Mesenchymal stem cell (in vitro differentiated cells and primary cell): ENCODE measurements at regions not wholly inside any gene's neighbourhood (a gene's known extent, or its start where the extent isn't known, plus 50 kb on each side); places are given as distances from the start of the nearest gene placed in this dataset.

Source experiments
- DNase-seq: peaks from one replicate; pipeline ENCODE4 v3.0.0-alpha.2; 2013
- H2AFZ ChIP-seq: one replicate; pipeline ENCODE4 v1.6.1; 2013; ENCODE audit warnings: low read depth, mild to moderate bottlenecking, control low read depth, inconsistent platforms, low read length, moderate library complexity
- H2AK5ac ChIP-seq: 2 replicates; pipeline ENCODE4 v1.6.1; 2013; ENCODE audit warnings: low read length, moderate library complexity, mild to moderate bottlenecking, inconsistent platforms; ENCODE audit not compliant: severe bottlenecking
- H2BK120ac ChIP-seq: one replicate; pipeline ENCODE4 v1.6.1; 2013; ENCODE audit warnings: low read depth, mild to moderate bottlenecking, inconsistent platforms, low read length, moderate library complexity
- H2BK12ac ChIP-seq, 2 experiments: one replicate each; pipeline ENCODE4 v1.6.1; 2013; ENCODE audit warnings: inconsistent platforms in 2 of 2, low read length in 2 of 2, mild to moderate bottlenecking in 2 of 2, moderate library complexity in 2 of 2, control low read depth in 1 of 2
- H2BK15ac ChIP-seq: one replicate; pipeline ENCODE4 v1.6.1; 2013; ENCODE audit warnings: mild to moderate bottlenecking, low read depth, inconsistent platforms; ENCODE audit not compliant: poor library complexity, severe bottlenecking
- H2BK5ac ChIP-seq: 2 replicates; pipeline ENCODE4 v1.6.1; 2013; ENCODE audit warnings: low read depth, mild to moderate bottlenecking, low read length, control low read depth, inconsistent platforms; ENCODE audit not compliant: poor library complexity, severe bottlenecking
- H3K14ac ChIP-seq, 2 experiments: one replicate each; pipeline ENCODE4 v1.6.1; 2013; ENCODE audit warnings: inconsistent platforms in 2 of 2, low read length in 2 of 2, control low read depth in 1 of 2, mild to moderate bottlenecking in 1 of 2, moderate library complexity in 1 of 2
- H3K18ac ChIP-seq, 2 experiments: one replicate each; pipeline ENCODE4 v1.6.1; 2013; ENCODE audit warnings: inconsistent platforms in 2 of 2, low read length in 2 of 2, control low read depth in 1 of 2, low read depth in 1 of 2, mild to moderate bottlenecking in 1 of 2
- H3K23ac ChIP-seq, 2 experiments: one replicate each; pipeline ENCODE4 v1.6.1; 2013; ENCODE audit warnings: inconsistent platforms in 2 of 2, low read length in 2 of 2, mild to moderate bottlenecking in 2 of 2, moderate library complexity in 2 of 2, control low read depth in 1 of 2
- H3K27ac ChIP-seq: 2 replicates; pipeline ENCODE4 v1.5.1; 2013; ENCODE audit warnings: mild to moderate bottlenecking, moderate library complexity, low read length, control low read depth, inconsistent platforms; ENCODE audit not compliant: poor library complexity, severe bottlenecking
- H3K27me3 ChIP-seq, 2 experiments: 2 replicates each; pipeline versions ENCODE4 v1.6.1 to v1.7.0; 2013; ENCODE audit warnings: low read length in 2 of 2, mild to moderate bottlenecking in 2 of 2, moderate library complexity in 2 of 2, control low read depth in 1 of 2, inconsistent platforms in 1 of 2; ENCODE audit not compliant: control insufficient read depth in 1 of 2, insufficient read depth in 1 of 2
- H3K36me3 ChIP-seq, 2 experiments: 2 replicates each; pipeline versions ENCODE4 v1.6.1 to v1.7.0; 2013; ENCODE audit warnings: low read length in 2 of 2, control low read depth in 1 of 2, inconsistent platforms in 1 of 2, low read depth in 1 of 2, mild to moderate bottlenecking in 1 of 2; ENCODE audit not compliant: insufficient read depth in 2 of 2, control insufficient read depth in 1 of 2
- H3K4ac ChIP-seq, 2 experiments: one replicate each; pipeline ENCODE4 v1.6.1; 2013; ENCODE audit warnings: inconsistent platforms in 2 of 2, low read length in 2 of 2, mild to moderate bottlenecking in 2 of 2, moderate library complexity in 2 of 2, control low read depth in 1 of 2, low read depth in 1 of 2
- H3K4me1 ChIP-seq: 2 replicates; pipeline ENCODE4 v1.6.1; 2013; ENCODE audit warnings: low read depth, low read length, control low read depth; ENCODE audit not compliant: control insufficient read depth, insufficient read depth
- H3K4me2 ChIP-seq: 2 replicates; pipeline ENCODE4 v1.6.1; 2013; ENCODE audit warnings: low read length, mild to moderate bottlenecking, inconsistent platforms; ENCODE audit not compliant: poor library complexity, severe bottlenecking
- H3K4me3 ChIP-seq, 2 experiments: 2 replicates each; pipeline versions ENCODE4 v1.5.1 to v1.7.0; 2013; ENCODE audit warnings: low read length in 2 of 2, mild to moderate bottlenecking in 2 of 2, control low read depth in 1 of 2, low read depth in 1 of 2; ENCODE audit not compliant: insufficient read depth in 1 of 2
- H3K79me1 ChIP-seq: replicated peaks from 2 replicates; pipeline ENCODE4 v1.6.1; 2013; ENCODE audit warnings: mild to moderate bottlenecking, control low read depth, low read length, inconsistent platforms; ENCODE audit not compliant: poor library complexity, severe bottlenecking
- H3K9ac ChIP-seq: 2 replicates; pipeline ENCODE4 v1.7.0; 2013; ENCODE audit warnings: mild to moderate bottlenecking, low read length, moderate library complexity
- H3K9me3 ChIP-seq: 2 replicates; pipeline ENCODE4 v1.7.0; 2013; ENCODE audit warnings: mild to moderate bottlenecking, low read length; ENCODE audit not compliant: control insufficient read depth
- H4K8ac ChIP-seq: one replicate; pipeline ENCODE4 v1.6.1; 2013; ENCODE audit warnings: inconsistent platforms, mild to moderate bottlenecking, low read length, moderate library complexity
- H4K91ac ChIP-seq: one replicate; pipeline ENCODE4 v1.6.1; 2013; ENCODE audit warnings: mild to moderate bottlenecking, low read length, inconsistent platforms
- WGBS: methylation state at CpG from one replicate; pipeline ENCODE4 v1.1.7; 2013; ENCODE audit warnings: mixed read lengths; 5-methylcytosine and 5-hydroxymethylcytosine counted together

GRCh38 chr17:79216391-79216790, 141.8 kb downstream of the ENGASE start:
- Histone ChIP-seq H2AK5ac (no peak overlapping the region), H2AFZ (no peak overlapping the region), H3K79me1 (no peaks in the 10 kb centered on the region), H4K91ac (no peak overlapping the region), H3K4me3 (no peak overlapping the region), H3K18ac (no peak overlapping the region), H3K4me2 (no peak overlapping the region), H3K9me3 (no peaks in the 10 kb centered on the region), H4K8ac (no peak overlapping the region), H3K4me1 (no peaks in the 10 kb centered on the region), H3K36me3 (no peaks in the 10 kb centered on the region), H3K27me3 (peaks cover 57 to 87% of the 10 kb centered on the region in 2 experiments), H2BK15ac (no peak overlapping the region), H2BK120ac (no peak overlapping the region), H3K9ac (no peak overlapping the region), H3K27ac (no peak overlapping the region), H2BK5ac (no peak overlapping the region), H3K14ac (no peak overlapping the region), H3K4ac (no peak overlapping the region), H3K23ac (no peak overlapping the region), H2BK12ac (no peak overlapping the region)
- no peak for DNase-seq
- 65% methylated on average over 6 of the region's 6 CpGs for WGBS

GRCh38 chr17:79215631-79216030, 141.0 kb downstream of the ENGASE start:
- H3K27me3 ChIP-seq = peaks cover 52 to 87% of the 10 kb centered on the region in 2 experiments
- H2BK5ac ChIP-seq = no peak overlapping the region
- H3K4me1 ChIP-seq = no peaks in the 10 kb centered on the region
- H3K79me1 ChIP-seq = no peaks in the 10 kb centered on the region
- H2AK5ac ChIP-seq = no peak overlapping the region
- no peak overlapping the region for H3K23ac ChIP-seq
- no peak overlapping the region for H2AFZ ChIP-seq
- H2BK15ac ChIP-seq = no peak overlapping the region
- no peak overlapping the region for H4K91ac ChIP-seq
- H3K18ac ChIP-seq = no peak overlapping the region
- H3K27ac ChIP-seq = no peak overlapping the region
- no peak for DNase-seq
- no peaks in the 10 kb centered on the region for H3K9me3 ChIP-seq
- no peak overlapping the region for H3K4ac ChIP-seq
- H3K36me3 ChIP-seq = no peaks in the 10 kb centered on the region
- no peak overlapping the region for H3K9ac ChIP-seq
- H3K14ac ChIP-seq = peak overlapping the region in 1 of 2 experiments; percentile 57
- no peak overlapping the region for H4K8ac ChIP-seq
- WGBS = 81% methylated on average over 13 of the region's 13 CpGs
- no peak overlapping the region for H2BK120ac ChIP-seq
- H3K4me3 ChIP-seq = no peak overlapping the region
- H3K4me2 ChIP-seq = no peak overlapping the region
- H2BK12ac ChIP-seq = no peak overlapping the region

- no peak for DNase-seq
Measured at GRCh38 chr17:79214940-79215604, 140.4 kb downstream of the ENGASE start.

GRCh38 chr17:79214459-79214858, 139.8 kb downstream of the ENGASE start:
- Histone ChIP-seq H3K79me1 (no peaks in the 10 kb centered on the region), H3K4ac (no peak overlapping the region), H3K18ac (no peak overlapping the region), H2AK5ac (no peak overlapping the region), H2BK15ac (no peak overlapping the region), H3K36me3 (no peaks in the 10 kb centered on the region), H3K14ac (no peak overlapping the region), H3K4me3 (no peak overlapping the region), H3K27ac (no peak overlapping the region), H3K27me3 (peaks cover 41 to 89% of the 10 kb centered on the region in 2 experiments), H3K4me2 (no peak overlapping the region), H2BK12ac (no peak overlapping the region), H3K9me3 (no peaks in the 10 kb centered on the region), H4K91ac (no peak overlapping the region), H3K23ac (no peak overlapping the region), H3K9ac (no peak overlapping the region), H2BK5ac (no peak overlapping the region), H3K4me1 (no peaks in the 10 kb centered on the region), H2BK120ac (no peak overlapping the region), H4K8ac (no peak overlapping the region), H2AFZ (no peak overlapping the region)
- 52% methylated on average over 3 of the region's 4 CpGs for WGBS
- DNase-seq = no peak

More at GRCh38 chr17:79214940-79215604, 140.4 kb downstream of the ENGASE start:
- Histone ChIP-seq H2BK120ac (no peak overlapping the region), H3K27ac (no peak overlapping the region), H3K23ac (no peak overlapping the region), H3K18ac (no peak overlapping the region), H2BK15ac (no peak overlapping the region), H3K79me1 (no peaks in the 10 kb centered on the region), H2AFZ (no peak overlapping the region), H4K91ac (no peak overlapping the region), H3K9ac (no peak overlapping the region), H3K4me3 (no peak overlapping the region), H3K36me3 (no peaks in the 10 kb centered on the region), H3K4ac (no peak overlapping the region), H2AK5ac (no peak overlapping the region), H3K4me2 (no peak overlapping the region), H3K9me3 (no peaks in the 10 kb centered on the region), H4K8ac (no peak overlapping the region), H3K4me1 (no peaks in the 10 kb centered on the region), H3K27me3 (peaks cover 46 to 87% of the 10 kb centered on the region in 2 experiments), H2BK12ac (no peak overlapping the region), H2BK5ac (no peak overlapping the region), H3K14ac (peak overlapping the region in 1 of 2 experiments; percentile 57)
- WGBS = 52% methylated on average over 20 of the region's 20 CpGs
